HAP-1 (cell line): ENCODE measurements at regions not wholly inside any gene's neighbourhood (a gene's known extent, or its start where the extent isn't known, plus 50 kb on each side); places are given as distances from the start of the nearest gene placed in this dataset.

Source experiments
- DNase-seq, 2 experiments: peaks; one replicate each; pipeline ENCODE4 v3.0.0-alpha.2; 2016 to 2020; ENCODE audit warnings: low spot score in 2 of 2
- H3K27me3 ChIP-seq: fragments of 250-450 bp; sonication (Bioruptor Pico); 2 replicates; pipeline ENCODE4 v1.5.1; 2020; ENCODE audit warnings: low read depth, mild to moderate bottlenecking, moderate library complexity
- H3K36me3 ChIP-seq: fragments of 250-450 bp; sonication (Bioruptor Pico); replicated peaks from 2 replicates; pipeline ENCODE4 v1.5.1; 2020; ENCODE audit warnings: mild to moderate bottlenecking
- H3K4me1 ChIP-seq: fragments of 250-450 bp; sonication (Bioruptor Pico); 2 replicates; pipeline ENCODE4 v1.5.1; 2020; ENCODE audit warnings: mild to moderate bottlenecking
- H3K4me3 ChIP-seq: fragments of 250-450 bp; sonication (Bioruptor Pico); 2 replicates; pipeline ENCODE4 v1.5.1; 2020; ENCODE audit warnings: mild to moderate bottlenecking, moderate library complexity
- H3K9me3 ChIP-seq: fragments of 250-450 bp; sonication (Bioruptor Pico); 2 replicates; pipeline ENCODE4 v1.5.1; 2020; ENCODE audit warnings: mild to moderate bottlenecking, moderate library complexity
- in situ Hi-C: fragments of 300-500 bp; cut with MboI; formaldehyde crosslinking; loops from 3 replicates; pipeline ENCODE4 v1.14.3; 2020; ENCODE audit warnings: low sequenced_read_pairs, inconsistent platforms, mixed read lengths

GRCh38 chr4:123953566-123953965 lies 557.0 kb downstream of the SPRY1 start:
- Histone ChIP-seq H3K4me3 (no peak overlapping the region), H3K27me3 (no peaks in the 10 kb centered on the region), H3K4me1 (no peaks in the 10 kb centered on the region), H3K36me3 (no peaks in the 10 kb centered on the region), H3K9me3 (no peaks in the 10 kb centered on the region)
- in situ Hi-C loops = no loop called here
- no peak for DNase-seq

- Histone ChIP-seq H3K4me1 (peaks cover 4% of the 10 kb centered on the region), H3K36me3 (no peaks in the 10 kb centered on the region), H3K27me3 (no peaks in the 10 kb centered on the region), H3K9me3 (no peaks in the 10 kb centered on the region), H3K4me3 (no peak overlapping the region)
- in situ Hi-C loops = no loop called here
- DNase-seq = no peak
These were observed 557.6 kb downstream of the SPRY1 start for GRCh38 chr4:123954220-123954619.

GRCh38 chr4:123955167-123955800 lies 558.7 kb downstream of the SPRY1 start:
- DNase-seq = no peak
- Histone ChIP-seq H3K4me1 (peaks cover 7% of the 10 kb centered on the region), H3K36me3 (no peaks in the 10 kb centered on the region), H3K4me3 (no peak overlapping the region), H3K27me3 (no peaks in the 10 kb centered on the region), H3K9me3 (no peaks in the 10 kb centered on the region)
- in situ Hi-C loops = no loop called here

GRCh38 chr4:123956204-123956603 lies 559.6 kb downstream of the SPRY1 start:
- in situ Hi-C loops = no loop called here
- Histone ChIP-seq H3K4me1 (peaks cover 7% of the 10 kb centered on the region), H3K36me3 (no peaks in the 10 kb centered on the region), H3K9me3 (no peaks in the 10 kb centered on the region), H3K4me3 (no peak overlapping the region), H3K27me3 (no peaks in the 10 kb centered on the region)
- DNase-seq = no peak

- peak; percentile 36 to 94 for DNase-seq
These were observed 570.6 kb downstream of the SPRY1 start for GRCh38 chr4:123966990-123967769.

GRCh38 chr4:123972031-123972430 lies 575.4 kb downstream of the SPRY1 start:
- H3K4me1 ChIP-seq = peaks cover 41% of the 10 kb centered on the region
- no peaks in the 10 kb centered on the region for H3K27me3 ChIP-seq
- no peaks in the 10 kb centered on the region for H3K36me3 ChIP-seq
- no peak overlapping the region for H3K4me3 ChIP-seq
- in situ Hi-C loops = no loop called here
- DNase-seq = peak; percentile 53 to 62
- H3K9me3 ChIP-seq = no peaks in the 10 kb centered on the region

More at GRCh38 chr4:123966990-123967769, 570.6 kb downstream of the SPRY1 start:
- no peaks in the 10 kb centered on the region for H3K27me3 ChIP-seq
- H3K36me3 ChIP-seq = no peaks in the 10 kb centered on the region
- H3K4me1 ChIP-seq = peaks cover 19% of the 10 kb centered on the region
- no peaks in the 10 kb centered on the region for H3K9me3 ChIP-seq
- H3K4me3 ChIP-seq = no peak overlapping the region
- in situ Hi-C loops = no loop called here

GRCh38 chr4:123974386-123975149 lies 578.0 kb downstream of the SPRY1 start:
- in situ Hi-C loops = no loop called here
- Histone ChIP-seq H3K27me3 (no peaks in the 10 kb centered on the region), H3K9me3 (no peaks in the 10 kb centered on the region), H3K4me1 (peaks cover 29% of the 10 kb centered on the region), H3K36me3 (no peaks in the 10 kb centered on the region), H3K4me3 (no peak overlapping the region)
- peak; percentile 19 to 50 for DNase-seq

GRCh38 chr4:123976285-123976684 lies 579.7 kb downstream of the SPRY1 start:
- H3K27me3 ChIP-seq = no peaks in the 10 kb centered on the region
- DNase-seq = peak; percentile 52 to 68
- in situ Hi-C loops = no loop called here
- H3K36me3 ChIP-seq = no peaks in the 10 kb centered on the region
- peaks cover 29% of the 10 kb centered on the region for H3K4me1 ChIP-seq
- H3K9me3 ChIP-seq = no peaks in the 10 kb centered on the region
- no peak overlapping the region for H3K4me3 ChIP-seq

GRCh38 chr4:123976819-123977218 lies 580.2 kb downstream of the SPRY1 start:
- no peaks in the 10 kb centered on the region for H3K36me3 ChIP-seq
- in situ Hi-C loops = no loop called here
- H3K27me3 ChIP-seq = no peaks in the 10 kb centered on the region
- no peaks in the 10 kb centered on the region for H3K9me3 ChIP-seq
- no peak overlapping the region for H3K4me3 ChIP-seq
- H3K4me1 ChIP-seq = peaks cover 29% of the 10 kb centered on the region
- DNase-seq = no peak

- no peaks in the 10 kb centered on the region for H3K9me3 ChIP-seq
- H3K36me3 ChIP-seq = no peaks in the 10 kb centered on the region
- in situ Hi-C loops = no loop called here
- peaks cover 22% of the 10 kb centered on the region for H3K4me1 ChIP-seq
- no peaks in the 10 kb centered on the region for H3K27me3 ChIP-seq
- DNase-seq = no peak
- no peak overlapping the region for H3K4me3 ChIP-seq
These were observed 581.1 kb downstream of the SPRY1 start for GRCh38 chr4:123977641-123978081.

GRCh38 chr4:123978637-123979036 lies 582.0 kb downstream of the SPRY1 start:
- Histone ChIP-seq H3K4me1 (peaks cover 22% of the 10 kb centered on the region), H3K4me3 (no peak overlapping the region), H3K36me3 (no peaks in the 10 kb centered on the region), H3K9me3 (no peaks in the 10 kb centered on the region), H3K27me3 (no peaks in the 10 kb centered on the region)
- in situ Hi-C loops = no loop called here
- no peak for DNase-seq

GRCh38 chr4:123980736-123981300 lies 584.2 kb downstream of the SPRY1 start:
- H3K36me3 ChIP-seq = no peaks in the 10 kb centered on the region
- in situ Hi-C loops = no loop called here

GRCh38 chr4:123984886-123985285 lies 588.3 kb downstream of the SPRY1 start:
- Histone ChIP-seq H3K4me1 (peaks cover 2% of the 10 kb centered on the region; the same call in 1 of the 2 replicates), H3K36me3 (no peaks in the 10 kb centered on the region), H3K9me3 (no peaks in the 10 kb centered on the region), H3K4me3 (no peak overlapping the region), H3K27me3 (no peaks in the 10 kb centered on the region)
- in situ Hi-C loops = no loop called here
- no peak for DNase-seq

More at GRCh38 chr4:123980736-123981300, 584.2 kb downstream of the SPRY1 start:
- Histone ChIP-seq H3K4me3 (no peak overlapping the region), H3K4me1 (peaks cover 10% of the 10 kb centered on the region), H3K27me3 (no peaks in the 10 kb centered on the region), H3K9me3 (no peaks in the 10 kb centered on the region)
- no peak for DNase-seq
